ENCODE measurements at regions not wholly inside any gene's neighbourhood (a gene's known extent, or its start where the extent isn't known, plus 50 kb on each side); places are given as distances from the start of the nearest gene placed in this dataset.

DNA sequence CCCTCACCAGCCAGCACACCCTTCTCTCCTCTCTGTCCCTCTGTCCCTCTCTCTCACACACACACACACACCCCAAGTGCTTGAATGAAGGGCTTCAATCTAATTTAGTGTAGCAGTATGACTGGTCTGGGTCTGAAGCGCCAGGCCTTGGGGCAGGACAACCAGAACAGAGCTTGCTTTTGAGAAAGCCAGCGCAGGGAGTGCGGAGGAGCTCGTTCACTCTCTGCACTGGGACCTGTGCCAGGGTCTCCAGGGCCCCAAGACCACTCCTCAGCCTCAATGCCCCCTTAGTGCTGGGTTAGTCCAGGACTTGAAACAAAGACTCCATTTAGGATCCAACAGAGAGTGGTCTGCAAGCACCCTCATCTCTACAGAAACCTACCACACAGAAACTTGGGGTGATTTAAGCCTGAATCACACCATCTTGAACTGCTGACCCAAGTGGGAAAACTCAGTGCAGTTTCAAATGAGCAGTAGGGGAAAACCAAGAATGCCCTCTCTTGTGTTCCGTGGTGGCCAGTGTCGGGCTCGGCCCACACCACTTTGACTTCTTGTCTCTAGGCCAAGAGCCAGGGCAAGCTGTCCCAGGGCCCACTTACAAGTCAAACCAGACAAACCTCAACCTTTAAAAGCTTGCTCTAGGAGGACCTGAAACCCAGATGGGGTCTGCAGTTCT lies 66.6 kb upstream of the WIPF1 start:
- H3K4me3 ChIP-seq (ENCODE audit: low read length), result no peak overlapping the region
- H3K4me2 ChIP-seq (ENCODE audit: low read length), result no peak overlapping the region
- H3K27me3 ChIP-seq (ENCODE audit: low read depth, low read length), result no peaks in the 10 kb centered on the region
- H3K36me3 ChIP-seq (replicated peaks; ENCODE audit: low read depth, low read length), result no peaks in the 10 kb centered on the region
- no peak overlapping the region for H3K9ac ChIP-seq (ENCODE audit: low read length)
- no peaks in the 10 kb centered on the region for H3K79me2 ChIP-seq (ENCODE audit: low read length)
- H4K20me1 ChIP-seq (ENCODE audit: insufficient read depth, low read length), result no peaks in the 10 kb centered on the region
- peaks cover 27% of the 10 kb centered on the region for H3K4me1 ChIP-seq (ENCODE audit: low read length)
- no peaks in the 10 kb centered on the region for H3K9me3 ChIP-seq (ENCODE audit: insufficient read depth, low read length)
- TF ChIP-seq EZH2phosphoT487 (IDR thresholded peaks at IDR 0.05; ENCODE audit: low read depth), result no peak
- TF ChIP-seq, protein P1, sequence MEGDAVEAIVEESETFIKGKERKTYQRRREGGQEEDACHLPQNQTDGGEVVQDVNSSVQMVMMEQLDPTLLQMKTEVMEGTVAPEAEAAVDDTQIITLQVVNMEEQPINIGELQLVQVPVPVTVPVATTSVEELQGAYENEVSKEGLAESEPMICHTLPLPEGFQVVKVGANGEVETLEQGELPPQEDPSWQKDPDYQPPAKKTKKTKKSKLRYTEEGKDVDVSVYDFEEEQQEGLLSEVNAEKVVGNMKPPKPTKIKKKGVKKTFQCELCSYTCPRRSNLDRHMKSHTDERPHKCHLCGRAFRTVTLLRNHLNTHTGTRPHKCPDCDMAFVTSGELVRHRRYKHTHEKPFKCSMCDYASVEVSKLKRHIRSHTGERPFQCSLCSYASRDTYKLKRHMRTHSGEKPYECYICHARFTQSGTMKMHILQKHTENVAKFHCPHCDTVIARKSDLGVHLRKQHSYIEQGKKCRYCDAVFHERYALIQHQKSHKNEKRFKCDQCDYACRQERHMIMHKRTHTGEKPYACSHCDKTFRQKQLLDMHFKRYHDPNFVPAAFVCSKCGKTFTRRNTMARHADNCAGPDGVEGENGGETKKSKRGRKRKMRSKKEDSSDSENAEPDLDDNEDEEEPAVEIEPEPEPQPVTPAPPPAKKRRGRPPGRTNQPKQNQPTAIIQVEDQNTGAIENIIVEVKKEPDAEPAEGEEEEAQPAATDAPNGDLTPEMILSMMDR (IDR thresholded peaks at IDR 0.05; ENCODE audit: low read depth, low read length), result no peak
- no peak overlapping the region for H3K27ac ChIP-seq (ENCODE audit: low read length)
- no peak overlapping the region for H2AFZ ChIP-seq (ENCODE audit: low read depth, low read length)

DNA sequence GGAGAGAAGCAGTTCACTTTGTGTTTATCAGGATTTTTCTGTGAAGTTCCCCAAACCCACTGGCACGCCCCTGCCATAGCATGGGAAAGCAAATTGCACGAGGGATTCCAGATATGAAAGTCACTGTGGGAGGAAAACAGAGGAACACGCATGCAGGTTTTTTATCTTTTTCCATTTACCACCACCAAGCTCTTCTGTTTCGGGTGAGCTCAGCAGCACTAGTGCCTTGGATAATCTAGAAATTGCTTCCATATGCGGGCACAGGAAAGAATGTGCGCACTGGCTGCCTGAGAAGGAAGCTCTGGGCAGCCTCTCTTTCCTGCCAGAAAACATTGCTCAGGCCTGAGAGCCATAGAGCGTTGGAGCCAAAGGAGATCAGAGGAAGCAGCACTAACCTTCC lies 65.9 kb upstream of the WIPF1 start:
- TF ChIP-seq, protein P1 (IDR thresholded peaks at IDR 0.05; ENCODE audit: low read depth, low read length), result no peak
- TF ChIP-seq EZH2phosphoT487 (IDR thresholded peaks at IDR 0.05; ENCODE audit: low read depth), result no peak

DNA sequence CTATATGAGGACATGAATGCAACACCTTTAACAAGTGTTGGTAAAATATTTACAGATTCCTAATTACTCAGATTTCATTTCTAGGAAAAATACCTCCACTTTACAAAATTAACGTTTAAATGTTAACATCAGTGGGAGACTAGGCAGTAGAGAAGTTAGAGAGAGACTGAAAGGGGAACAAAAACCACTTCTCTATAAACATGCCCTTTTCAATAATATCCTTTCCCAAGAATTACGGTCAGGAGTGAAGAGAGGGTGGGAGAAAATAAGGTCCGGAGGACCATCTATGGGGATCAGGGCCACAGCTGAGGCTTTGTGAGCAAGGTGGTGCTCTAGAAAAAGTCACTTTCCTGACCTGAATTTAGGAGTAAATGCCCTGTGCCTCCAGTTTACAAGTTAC lies 65.3 kb upstream of the WIPF1 start:
- Histone ChIP-seq H3K9ac (ENCODE audit: low read length) (no peak overlapping the region), H3K36me3 (replicated peaks; ENCODE audit: low read depth, low read length) (no peaks in the 10 kb centered on the region), H3K4me3 (ENCODE audit: low read length) (peak overlapping the region; percentile 21; the same call in 1 of the 2 replicates), H3K27ac (ENCODE audit: low read length) (no peak overlapping the region), H3K27me3 (ENCODE audit: low read depth, low read length) (no peaks in the 10 kb centered on the region), H4K20me1 (ENCODE audit: insufficient read depth, low read length) (no peaks in the 10 kb centered on the region), H2AFZ (ENCODE audit: low read depth, low read length) (no peak overlapping the region), H3K9me3 (ENCODE audit: insufficient read depth, low read length) (no peaks in the 10 kb centered on the region), H3K79me2 (ENCODE audit: low read length) (no peaks in the 10 kb centered on the region), H3K4me2 (ENCODE audit: low read length) (peak overlapping the region; percentile 53), H3K4me1 (ENCODE audit: low read length) (peaks cover 29% of the 10 kb centered on the region)
- TF ChIP-seq EZH2phosphoT487 (IDR thresholded peaks at IDR 0.05; ENCODE audit: low read depth), result no peak
- TF ChIP-seq, protein P1 (IDR thresholded peaks at IDR 0.05; ENCODE audit: low read depth, low read length), result no peak

More for the DNA sequence above, 65.9 kb upstream of the WIPF1 start:
- Histone ChIP-seq H3K79me2 (ENCODE audit: low read length) (no peaks in the 10 kb centered on the region), H3K4me3 (ENCODE audit: low read length) (no peak overlapping the region), H3K9ac (ENCODE audit: low read length) (no peak overlapping the region), H3K4me2 (ENCODE audit: low read length) (no peak overlapping the region), H4K20me1 (ENCODE audit: insufficient read depth, low read length) (no peaks in the 10 kb centered on the region), H3K27me3 (ENCODE audit: low read depth, low read length) (no peaks in the 10 kb centered on the region), H3K36me3 (replicated peaks; ENCODE audit: low read depth, low read length) (no peaks in the 10 kb centered on the region), H3K9me3 (ENCODE audit: insufficient read depth, low read length) (no peaks in the 10 kb centered on the region), H3K27ac (ENCODE audit: low read length) (no peak overlapping the region), H2AFZ (ENCODE audit: low read depth, low read length) (no peak overlapping the region), H3K4me1 (ENCODE audit: low read length) (peaks cover 29% of the 10 kb centered on the region)

DNA sequence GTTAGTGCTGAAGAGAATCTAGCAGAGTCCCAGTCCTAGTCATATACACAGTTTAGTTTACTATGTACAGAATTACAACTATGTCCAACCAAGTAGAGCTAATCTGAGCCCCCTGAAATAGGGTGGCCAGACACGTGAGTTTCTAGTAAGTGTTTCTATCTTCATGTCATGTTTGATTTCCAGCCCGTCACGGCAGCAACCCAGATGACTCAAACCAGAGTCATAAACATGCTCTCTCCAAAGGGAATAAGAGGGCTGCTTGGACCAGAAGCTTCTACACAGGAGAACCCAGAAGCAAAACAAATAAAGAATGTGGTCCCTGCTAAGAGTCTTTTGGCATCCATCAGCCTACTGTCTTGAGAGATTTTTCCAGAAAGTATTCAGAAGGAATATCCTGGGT lies 64.9 kb upstream of the WIPF1 start:
- Histone ChIP-seq H3K9ac (ENCODE audit: low read length) (no peak overlapping the region), H3K27ac (ENCODE audit: low read length) (no peak overlapping the region), H3K79me2 (ENCODE audit: low read length) (no peaks in the 10 kb centered on the region), H3K9me3 (ENCODE audit: insufficient read depth, low read length) (no peaks in the 10 kb centered on the region), H3K4me2 (ENCODE audit: low read length) (peak overlapping the region; percentile 53), H3K4me3 (ENCODE audit: low read length) (peak overlapping the region; percentile 21; the same call in 1 of the 2 replicates), H3K36me3 (replicated peaks; ENCODE audit: low read depth, low read length) (no peaks in the 10 kb centered on the region), H3K4me1 (ENCODE audit: low read length) (peaks cover 29% of the 10 kb centered on the region), H2AFZ (ENCODE audit: low read depth, low read length) (no peak overlapping the region), H3K27me3 (ENCODE audit: low read depth, low read length) (no peaks in the 10 kb centered on the region), H4K20me1 (ENCODE audit: insufficient read depth, low read length) (no peaks in the 10 kb centered on the region)
- TF ChIP-seq, protein P1 (IDR thresholded peaks at IDR 0.05; ENCODE audit: low read depth, low read length), result no peak
- no peak for TF ChIP-seq EZH2phosphoT487 (IDR thresholded peaks at IDR 0.05; ENCODE audit: low read depth)
